ENCODE measurements at regions not wholly inside any gene's neighbourhood (a gene's known extent, or its start where the extent isn't known, plus 50 kb on each side); places are given as distances from the start of the nearest gene placed in this dataset.

GRCh38 chr18:39938676-39939608 is 2016.1 kb upstream of the PIK3C3 start:
- no peaks in the 10 kb centered on the region for H3K9me3 ChIP-seq
- H3K4me1 ChIP-seq, result no peaks in the 10 kb centered on the region
- no peaks in the 10 kb centered on the region for H3K36me3 ChIP-seq
- H3K4me3 ChIP-seq, result no peak overlapping the region
- no peak overlapping the region for H3K27ac ChIP-seq
- DNase-seq (no peak), ATAC-seq (no peak)
- TF ChIP-seq CTCF (IDR thresholded peaks at IDR 0.05), result no peak
- H3K27me3 ChIP-seq (ENCODE audit: low read depth), result no peaks in the 10 kb centered on the region
- intact Hi-C loops (cut with DNase I), result no loop called here

GRCh38 chr18:39935598-39935997 is 2019.4 kb upstream of the PIK3C3 start:
- H3K4me1 ChIP-seq, result no peaks in the 10 kb centered on the region
- no peaks in the 10 kb centered on the region for H3K36me3 ChIP-seq
- no peaks in the 10 kb centered on the region for H3K9me3 ChIP-seq
- TF ChIP-seq CTCF (IDR thresholded peaks at IDR 0.05), result no peak
- intact Hi-C loops (cut with DNase I), result no loop called here
- H3K27ac ChIP-seq, result no peak overlapping the region
- H3K4me3 ChIP-seq, result no peak overlapping the region
- ATAC-seq, result no peak
- H3K27me3 ChIP-seq (ENCODE audit: low read depth), result no peaks in the 10 kb centered on the region
- DNase-seq, result no peak

GRCh38 chr18:39918847-39919246 is 2036.2 kb upstream of the PIK3C3 start:
- H3K27ac ChIP-seq, result no peak overlapping the region
- H3K4me3 ChIP-seq, result no peak overlapping the region
- TF ChIP-seq CTCF (IDR thresholded peaks at IDR 0.05), result no peak
- ATAC-seq, result no peak
- no peaks in the 10 kb centered on the region for H3K9me3 ChIP-seq
- H3K36me3 ChIP-seq, result no peaks in the 10 kb centered on the region
- intact Hi-C loops (cut with DNase I), result no loop called here
- DNase-seq, result no peak
- H3K27me3 ChIP-seq (ENCODE audit: low read depth), result no peaks in the 10 kb centered on the region
- H3K4me1 ChIP-seq, result no peaks in the 10 kb centered on the region

GRCh38 chr18:39913672-39914366 is 2041.2 kb upstream of the PIK3C3 start:
- DNase-seq, result no peak
- Histone ChIP-seq H3K27ac (no peak overlapping the region), H3K4me1 (no peaks in the 10 kb centered on the region), H3K36me3 (no peaks in the 10 kb centered on the region), H3K27me3 (ENCODE audit: low read depth) (no peaks in the 10 kb centered on the region), H3K4me3 (no peak overlapping the region), H3K9me3 (peaks cover 8% of the 10 kb centered on the region)
- no peak for ATAC-seq
- intact Hi-C loops (cut with DNase I), result no loop called here
- TF ChIP-seq CTCF (IDR thresholded peaks at IDR 0.05), result no peak

- Histone ChIP-seq H3K9me3 (peaks cover 8% of the 10 kb centered on the region), H3K4me1 (no peaks in the 10 kb centered on the region), H3K27me3 (ENCODE audit: low read depth) (no peaks in the 10 kb centered on the region), H3K4me3 (no peak overlapping the region), H3K36me3 (no peaks in the 10 kb centered on the region), H3K27ac (no peak overlapping the region)
- intact Hi-C loops (cut with DNase I), result no loop called here
- DNase-seq, result no peak
- no peak for ATAC-seq
- no peak for TF ChIP-seq CTCF (IDR thresholded peaks at IDR 0.05)
Measured at GRCh38 chr18:39911716-39912115, 2043.3 kb upstream of the PIK3C3 start.
